Lower lobe of right lung (tissue), 2 donors: ENCODE measurements at regions not wholly inside any gene's neighbourhood (a gene's known extent, or its start where the extent isn't known, plus 50 kb on each side); places are given as distances from the start of the nearest gene placed in this dataset.

Source experiments
- ATAC-seq, 2 donors: fragments of 200-7000 bp; cut with Tn5 transposase; one replicate each; pipeline ENCODE4 v1.9.1; 2020 to 2022; ENCODE audit warnings: mild to moderate bottlenecking in 2 of 2, moderate library complexity in 2 of 2
- DNase-seq: peaks from one replicate; pipeline ENCODE4 v3.0.0-alpha.2; 2020
- H3K27ac ChIP-seq: fragments of 200-600 bp; one replicate; pipeline ENCODE4 v1.8.0; 2022
- H3K27me3 ChIP-seq: fragments of 200-600 bp; one replicate; pipeline ENCODE4 v1.8.0; 2022; ENCODE audit warnings: low read depth
- H3K36me3 ChIP-seq: fragments of 200-600 bp; one replicate; pipeline ENCODE4 v1.8.0; 2022; ENCODE audit warnings: mild to moderate bottlenecking
- H3K4me1 ChIP-seq: fragments of 200-600 bp; one replicate; pipeline ENCODE4 v1.8.0; 2022
- H3K4me3 ChIP-seq: fragments of 200-600 bp; one replicate; pipeline ENCODE4 v1.8.0; 2022; ENCODE audit warnings: mild to moderate bottlenecking
- H3K9me3 ChIP-seq: fragments of 200-600 bp; one replicate; pipeline ENCODE4 v1.8.0; 2022
- CTCF ChIP-seq: fragments of 200-600 bp; IDR thresholded peaks from one replicate; pipeline ENCODE4 v1.8.0; 2022; ENCODE audit warnings: antibody characterized with exemption, mild to moderate bottlenecking
- intact Hi-C: fragments of 100-400 bp; cut with DNase I; formaldehyde crosslinking; loops from one replicate; pipeline ENCODE4 v1.11.0; 2022
- donor health status: DM: no; HTN: yes; CAD: no; lungs with severe emphysema.

- intact Hi-C loops = no loop called here
- TF ChIP-seq CTCF = no peak
- Histone ChIP-seq H3K4me1 (no peaks in the 10 kb centered on the region), H3K9me3 (no peaks in the 10 kb centered on the region), H3K36me3 (no peaks in the 10 kb centered on the region), H3K27me3 (no peaks in the 10 kb centered on the region), H3K27ac (no peak overlapping the region), H3K4me3 (no peak overlapping the region)
- no peak for ATAC-seq
- no peak for DNase-seq
These were observed 460.5 kb downstream of the CENPC start for GRCh38 chr4:67084783-67085182.

GRCh38 chr4:67083496-67083895 lies 461.8 kb downstream of the CENPC start:
- intact Hi-C loops = no loop called here
- ATAC-seq = no peak
- no peak for TF ChIP-seq CTCF

GRCh38 chr4:67082746-67083145 lies 462.6 kb downstream of the CENPC start:
- no peaks in the 10 kb centered on the region for H3K9me3 ChIP-seq
- no peak overlapping the region for H3K27ac ChIP-seq
- DNase-seq (no peak), ATAC-seq (no peak)
- intact Hi-C loops = no loop called here
- H3K27me3 ChIP-seq = no peaks in the 10 kb centered on the region
- H3K36me3 ChIP-seq = no peaks in the 10 kb centered on the region
- no peak overlapping the region for H3K4me3 ChIP-seq
- no peak for TF ChIP-seq CTCF
- no peaks in the 10 kb centered on the region for H3K4me1 ChIP-seq

More at GRCh38 chr4:67083496-67083895, 461.8 kb downstream of the CENPC start:
- no peak for DNase-seq
- no peaks in the 10 kb centered on the region for H3K9me3 ChIP-seq
- H3K36me3 ChIP-seq = no peaks in the 10 kb centered on the region
- no peak overlapping the region for H3K4me3 ChIP-seq
- H3K27ac ChIP-seq = no peak overlapping the region
- H3K4me1 ChIP-seq = no peaks in the 10 kb centered on the region
- no peaks in the 10 kb centered on the region for H3K27me3 ChIP-seq

- TF ChIP-seq CTCF = no peak
- Histone ChIP-seq H3K27me3 (no peaks in the 10 kb centered on the region), H3K9me3 (no peaks in the 10 kb centered on the region), H3K36me3 (no peaks in the 10 kb centered on the region), H3K27ac (no peak overlapping the region), H3K4me3 (no peak overlapping the region), H3K4me1 (no peaks in the 10 kb centered on the region)
- intact Hi-C loops = no loop called here
- no peak for ATAC-seq
- no peak for DNase-seq
These were observed 465.2 kb downstream of the CENPC start for GRCh38 chr4:67080046-67080557.

GRCh38 chr4:67071641-67072040 lies 473.7 kb downstream of the CENPC start:
- DNase-seq (no peak), ATAC-seq (no peak)
- H3K36me3 ChIP-seq = no peaks in the 10 kb centered on the region
- H3K9me3 ChIP-seq = no peaks in the 10 kb centered on the region
- no peak for TF ChIP-seq CTCF
- H3K27me3 ChIP-seq = no peaks in the 10 kb centered on the region
- intact Hi-C loops = no loop called here
- H3K4me1 ChIP-seq = no peaks in the 10 kb centered on the region
- H3K4me3 ChIP-seq = no peak overlapping the region
- no peak overlapping the region for H3K27ac ChIP-seq

GRCh38 chr4:67055319-67055718 lies 490.0 kb downstream of the CENPC start:
- intact Hi-C loops = no loop called here

More at GRCh38 chr4:67055319-67055718, 490.0 kb downstream of the CENPC start:
- no peak overlapping the region for H3K4me3 ChIP-seq
- H3K4me1 ChIP-seq = no peaks in the 10 kb centered on the region
- H3K9me3 ChIP-seq = no peaks in the 10 kb centered on the region
- no peak overlapping the region for H3K27ac ChIP-seq
- no peaks in the 10 kb centered on the region for H3K27me3 ChIP-seq
- TF ChIP-seq CTCF = no peak
- ATAC-seq (no peak), DNase-seq (no peak)
- H3K36me3 ChIP-seq = no peaks in the 10 kb centered on the region
